HT1080 (cell line): ENCODE measurements at regions not wholly inside any gene's neighbourhood (a gene's known extent, or its start where the extent isn't known, plus 50 kb on each side); places are given as distances from the start of the nearest gene placed in this dataset.
A peak's percentile ranks its signal among the peaks of the same experiment; 100 is the strongest.

Source experiments
- DNase-seq: peaks from one replicate; pipeline ENCODE4 v3.0.0-alpha.2; 2015; ENCODE audit warnings: low read depth

DNA sequence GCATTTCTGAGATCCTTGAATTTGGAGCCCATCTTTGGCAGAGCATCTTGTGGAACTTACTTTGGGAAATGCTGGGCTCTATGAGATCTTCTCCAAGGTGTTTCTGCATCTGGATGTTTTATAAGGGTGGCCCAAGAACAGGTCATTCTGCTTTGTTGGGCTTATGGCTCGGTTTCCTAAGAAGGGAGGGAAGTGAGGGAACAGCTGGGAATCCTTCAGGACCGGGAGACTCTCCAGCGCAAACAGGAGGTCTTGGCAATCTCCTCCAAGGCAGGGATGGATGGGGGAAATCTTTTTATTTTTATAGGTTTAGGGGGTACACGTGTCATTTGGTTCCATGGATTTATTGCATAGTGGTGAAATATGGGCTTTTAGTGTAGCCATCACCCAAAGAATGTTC is 54.7 kb downstream of the IRX3 start:
- no peak for DNase-seq

DNA sequence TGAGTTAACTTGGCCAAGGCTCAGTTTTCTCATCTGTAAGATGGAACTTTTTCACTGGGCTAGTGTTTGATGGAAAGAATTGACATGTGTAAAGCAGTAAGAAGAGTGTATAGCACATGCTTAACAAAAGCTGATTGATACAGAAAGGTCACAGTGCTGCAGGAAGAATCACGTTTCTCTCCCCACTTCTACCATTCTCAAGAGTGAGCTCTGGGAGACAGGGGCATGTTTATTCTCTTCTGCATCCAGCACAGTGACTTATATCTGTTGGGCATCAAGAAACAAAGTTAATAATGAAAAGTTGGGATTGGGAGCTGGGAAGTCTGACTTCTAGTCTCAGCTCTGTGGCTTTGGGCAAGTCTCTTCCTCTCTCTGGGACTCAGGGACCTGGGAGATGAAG is 55.3 kb downstream of the IRX3 start:
- no peak for DNase-seq

DNA sequence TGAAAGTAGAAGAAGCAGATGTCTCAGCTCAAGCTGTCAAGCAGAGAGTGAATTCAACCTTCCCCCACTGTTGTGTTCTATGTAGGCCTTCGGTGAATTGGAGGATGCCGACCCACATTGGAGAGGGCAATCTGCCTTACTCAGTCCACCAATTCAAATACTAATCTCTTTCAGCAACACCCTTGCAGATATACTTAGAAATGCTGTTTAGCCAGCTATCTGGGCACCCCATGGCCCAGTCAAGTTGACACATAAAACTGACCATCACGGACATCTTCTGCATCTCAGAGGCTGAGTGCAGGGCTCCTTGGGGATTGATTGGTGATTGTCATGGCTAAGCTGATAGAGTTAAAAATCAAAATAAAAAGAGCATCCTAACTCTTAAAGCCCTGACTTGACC is 58.3 kb downstream of the IRX3 start:
- DNase-seq: no peak

DNA sequence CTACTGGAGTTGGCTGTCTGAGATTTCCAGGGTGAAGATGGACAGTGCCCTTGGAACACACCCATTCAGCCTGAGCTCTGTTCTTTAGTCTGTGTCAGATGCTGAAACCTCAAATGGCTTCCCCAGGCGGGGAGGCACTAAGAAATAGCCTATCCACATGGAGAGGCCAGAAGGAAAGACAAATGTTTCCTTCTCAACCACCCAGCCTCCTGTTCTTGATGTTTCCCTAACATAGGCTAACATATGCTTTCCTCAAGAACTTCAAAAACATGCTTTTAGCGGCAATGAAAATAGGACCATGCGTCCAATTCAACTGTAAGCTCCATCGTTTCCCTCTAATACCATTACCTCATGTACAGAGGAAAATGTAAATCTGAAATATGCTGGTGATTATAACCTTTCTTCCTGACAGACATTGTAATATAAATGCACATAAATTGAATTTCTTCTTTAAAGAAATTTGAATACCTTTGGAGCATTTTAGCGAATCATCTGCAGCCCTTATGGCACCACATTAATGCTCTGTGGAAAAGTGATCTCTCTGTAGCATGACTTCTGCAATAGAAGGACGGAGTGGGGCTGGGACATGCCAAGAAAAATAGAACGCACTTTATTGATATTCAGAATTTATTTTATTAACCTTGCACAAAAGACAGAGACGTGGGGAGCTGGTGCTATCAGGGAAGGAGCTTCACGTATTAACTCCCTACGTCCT is 60.1 kb downstream of the IRX3 start:
- no peak for DNase-seq

DNA sequence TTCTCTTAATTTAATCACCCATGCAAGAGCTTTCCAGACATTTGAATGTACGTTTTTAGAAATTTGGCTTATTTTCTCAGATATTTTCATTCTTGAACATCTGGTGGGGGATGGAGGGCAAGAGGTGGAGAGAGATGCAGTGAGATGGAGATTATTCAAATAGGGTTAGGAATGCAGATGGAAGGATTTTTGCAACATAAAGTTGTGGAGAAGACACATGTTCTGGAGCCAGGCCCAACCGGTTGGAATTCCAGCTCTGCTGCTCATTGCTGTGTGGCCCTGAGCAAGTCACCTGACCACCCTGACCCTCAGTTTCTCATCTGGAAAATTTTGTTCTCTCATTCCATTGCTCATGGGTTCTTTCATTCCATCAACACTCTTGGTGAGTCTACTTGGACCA is 66.9 kb downstream of the IRX3 start:
- no peak for DNase-seq

DNA sequence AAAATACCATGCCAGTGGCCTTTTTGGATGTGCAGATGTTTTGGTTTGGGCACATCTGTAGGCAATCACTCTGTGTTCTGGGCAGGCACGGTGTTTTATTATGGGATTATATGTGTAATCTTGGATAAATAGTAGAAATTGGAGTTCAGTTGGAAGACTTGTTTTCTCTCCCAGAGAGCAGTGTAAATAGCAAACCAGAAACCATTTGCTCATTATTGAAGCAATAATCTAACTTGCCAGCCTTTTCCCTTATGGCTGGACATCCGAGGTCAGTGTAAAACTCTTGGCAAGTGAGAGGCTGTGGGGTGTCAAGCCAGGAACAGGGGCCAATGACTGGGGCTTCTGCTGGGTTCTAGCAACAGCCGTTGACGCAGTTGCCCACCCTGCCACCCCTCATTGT is 69.9 kb downstream of the IRX3 start:
- no peak for DNase-seq

DNA sequence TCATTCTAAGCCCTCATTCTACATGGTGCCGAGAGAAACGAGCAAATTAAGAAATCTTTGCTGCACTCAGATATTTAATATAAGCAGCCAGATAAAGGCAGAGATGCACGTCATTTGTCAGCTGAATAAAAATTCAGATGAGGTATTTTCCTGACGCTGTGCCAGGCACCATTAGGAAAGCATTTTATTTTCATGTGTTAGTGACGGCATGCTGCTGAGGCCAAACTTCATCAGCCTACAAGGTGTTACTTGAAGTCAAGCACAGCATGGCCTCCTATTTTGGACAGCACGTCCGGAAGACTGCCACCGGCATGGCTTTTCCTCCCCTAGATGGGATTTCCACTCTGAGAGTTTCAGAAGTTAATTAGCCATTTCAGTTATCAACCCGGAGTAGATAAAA is 70.3 kb downstream of the IRX3 start:
- no peak for DNase-seq

DNA sequence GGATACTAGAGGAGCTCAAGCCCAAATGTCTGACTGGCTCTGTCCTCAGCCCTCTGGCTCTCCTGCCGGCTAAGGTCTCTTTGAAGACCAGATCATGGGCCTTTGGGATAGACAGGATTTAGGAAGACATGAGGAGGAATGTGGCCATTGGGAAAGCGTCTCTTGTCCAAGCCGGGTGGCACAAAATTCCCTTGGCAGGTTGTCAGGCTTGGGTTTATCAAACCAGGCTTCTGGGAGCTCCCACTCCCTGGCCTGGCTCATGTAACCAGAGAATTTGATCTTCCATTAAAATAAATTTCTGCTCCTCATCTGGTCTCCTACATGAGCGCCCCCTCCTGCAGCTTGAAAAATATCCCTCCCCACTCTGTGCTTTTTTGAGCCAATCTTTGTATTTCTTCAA is 71.1 kb downstream of the IRX3 start:
- no peak for DNase-seq

DNA sequence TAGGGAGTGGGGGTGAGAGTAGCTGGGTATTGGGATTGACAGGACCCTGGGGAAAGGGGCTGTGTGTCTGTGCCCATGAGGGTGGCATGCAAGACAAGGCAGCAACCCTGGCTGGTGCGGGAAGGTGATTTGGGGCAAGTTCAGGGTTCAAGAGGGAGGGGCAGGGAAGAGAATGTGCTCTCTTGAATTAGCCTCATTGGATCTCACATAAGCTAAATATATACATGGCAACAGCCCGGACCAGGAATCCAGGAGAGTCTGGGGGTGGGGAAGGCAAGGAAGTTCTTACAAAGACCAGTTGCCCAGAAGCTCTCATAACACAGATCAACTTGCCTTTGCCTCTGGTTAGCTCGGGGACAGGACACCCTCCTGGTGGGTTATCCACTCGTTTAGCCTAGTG is 73.3 kb downstream of the IRX3 start:
- no peak for DNase-seq

DNA sequence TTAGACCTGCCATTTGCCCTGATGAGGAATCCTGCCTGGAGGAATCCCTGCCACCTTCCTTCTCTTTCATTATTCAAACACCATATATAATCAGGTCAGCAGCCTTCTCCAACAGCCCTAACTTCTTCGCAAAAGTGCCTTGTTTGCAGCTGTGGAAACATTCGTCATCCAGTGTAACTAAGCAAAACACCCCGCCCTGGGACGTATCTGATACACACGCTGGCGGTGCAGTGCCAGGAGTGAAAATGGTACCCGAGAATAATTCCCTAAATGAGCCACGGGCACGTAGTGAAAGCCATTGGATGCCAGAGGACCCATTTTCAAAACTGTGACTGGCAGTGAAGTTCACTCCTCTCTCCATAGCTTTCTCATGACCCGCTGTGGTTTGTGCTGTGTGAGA is 73.7 kb downstream of the IRX3 start:
- no peak for DNase-seq

DNA sequence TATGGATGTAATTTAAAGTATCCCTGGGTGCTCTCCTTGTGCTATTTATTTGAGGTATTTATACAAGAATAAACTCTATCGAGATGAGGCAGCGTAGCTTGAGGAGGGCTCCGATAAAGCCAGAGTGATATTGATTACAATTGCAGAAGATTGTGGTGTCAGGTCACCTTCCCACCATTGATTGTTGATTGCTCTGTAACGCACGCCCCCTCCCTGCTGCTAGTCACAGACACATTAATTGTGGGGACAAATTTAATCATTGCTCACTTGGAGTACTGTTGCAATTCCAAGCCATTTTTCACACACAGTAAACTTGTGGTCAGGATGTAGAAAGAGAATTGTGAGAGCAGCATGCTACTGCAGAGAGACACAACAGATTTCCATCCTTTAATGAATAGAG is 75.4 kb downstream of the IRX3 start:
- DNase-seq: no peak

DNA sequence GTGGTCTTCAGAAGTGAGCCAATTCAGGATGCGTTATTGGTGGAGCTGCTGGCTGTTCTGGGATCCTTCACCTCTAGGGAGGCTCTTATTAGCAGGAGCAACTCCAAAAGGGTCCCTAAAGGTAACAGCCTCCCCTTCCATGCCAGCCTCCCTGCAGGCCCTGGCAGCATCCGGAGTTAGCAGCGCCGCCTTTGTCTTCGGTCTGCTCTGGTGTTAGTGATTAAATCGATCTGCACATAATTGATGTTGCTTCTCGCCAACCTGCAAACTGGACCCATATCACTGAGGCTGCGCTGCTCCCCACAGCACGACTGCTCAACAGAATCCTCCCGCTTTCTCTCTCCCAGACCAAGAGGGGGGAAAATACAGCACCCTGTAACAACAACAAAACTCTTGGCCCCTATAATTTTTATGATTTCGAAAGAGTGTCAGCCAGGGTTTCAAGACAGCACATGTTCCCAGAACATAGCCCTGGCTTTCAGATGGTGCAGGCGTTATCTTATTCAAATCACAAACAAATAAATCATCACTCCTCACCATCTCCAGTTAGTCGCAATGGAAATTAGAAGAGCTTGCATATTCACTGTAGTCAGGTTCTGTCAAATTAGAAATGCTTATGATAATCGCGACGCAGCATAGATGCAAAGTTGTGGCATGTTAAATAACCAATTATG is 76.0 kb downstream of the IRX3 start:
- no peak for DNase-seq

DNA sequence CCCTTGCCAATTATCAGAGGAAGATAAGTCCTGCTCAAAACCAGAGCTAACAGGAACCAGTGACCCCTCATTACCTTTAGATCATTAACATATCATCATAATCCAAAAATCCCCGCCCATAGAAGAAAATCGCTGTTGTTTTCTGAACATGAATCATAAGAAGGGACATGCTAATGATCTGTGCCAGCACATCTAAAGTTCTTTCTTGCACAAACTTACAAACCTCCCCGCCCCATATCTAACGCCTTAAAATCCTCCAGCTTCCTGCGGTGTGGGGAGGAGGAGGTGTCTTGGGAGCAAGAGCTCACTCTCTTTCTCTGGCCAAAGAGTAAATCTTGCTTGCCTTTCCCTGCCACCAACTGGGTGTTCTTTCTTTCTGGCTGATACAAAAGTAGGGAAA is 78.3 kb downstream of the IRX3 start:
- no peak for DNase-seq

DNA sequence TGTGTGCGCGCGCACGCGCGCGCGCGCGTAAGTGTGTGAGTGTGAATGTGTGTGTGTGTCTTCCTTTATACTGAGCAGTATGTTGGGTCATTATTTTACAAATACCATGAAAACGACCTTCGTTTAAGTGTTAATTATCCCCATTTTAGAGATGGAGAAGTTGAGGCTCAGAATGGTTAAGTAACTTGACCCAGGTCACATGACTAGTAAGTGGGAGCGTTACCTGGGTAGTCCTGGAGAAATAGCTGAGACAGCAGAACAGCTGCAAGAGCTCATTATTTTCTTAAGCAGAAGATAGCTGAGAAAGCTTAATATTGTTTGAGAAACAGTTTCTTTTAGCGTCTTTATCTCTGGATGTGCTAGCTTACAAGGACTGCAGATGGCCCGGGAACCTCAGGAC is 78.8 kb downstream of the IRX3 start:
- no peak for DNase-seq

DNA sequence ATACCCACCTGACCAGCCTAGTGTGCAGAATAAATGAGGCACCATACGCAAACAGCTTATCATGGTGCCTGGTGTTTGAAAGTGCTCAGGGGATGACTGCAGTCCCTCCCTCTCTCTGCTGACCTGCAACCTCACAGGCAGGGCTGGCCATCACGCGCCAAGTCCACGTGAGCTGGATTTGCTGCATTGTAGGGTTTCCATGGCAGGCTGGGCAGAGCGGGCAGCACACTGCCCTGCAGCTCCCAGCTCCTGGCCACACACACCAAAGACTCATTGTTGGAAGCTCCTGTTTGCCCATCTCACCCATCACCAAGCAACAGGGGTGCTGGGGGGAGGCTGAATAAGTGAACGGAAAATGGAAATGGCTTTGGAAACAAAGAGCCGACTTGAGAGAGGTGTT is 81.8 kb downstream of the IRX3 start:
- DNase-seq: peak; percentile 5

DNA sequence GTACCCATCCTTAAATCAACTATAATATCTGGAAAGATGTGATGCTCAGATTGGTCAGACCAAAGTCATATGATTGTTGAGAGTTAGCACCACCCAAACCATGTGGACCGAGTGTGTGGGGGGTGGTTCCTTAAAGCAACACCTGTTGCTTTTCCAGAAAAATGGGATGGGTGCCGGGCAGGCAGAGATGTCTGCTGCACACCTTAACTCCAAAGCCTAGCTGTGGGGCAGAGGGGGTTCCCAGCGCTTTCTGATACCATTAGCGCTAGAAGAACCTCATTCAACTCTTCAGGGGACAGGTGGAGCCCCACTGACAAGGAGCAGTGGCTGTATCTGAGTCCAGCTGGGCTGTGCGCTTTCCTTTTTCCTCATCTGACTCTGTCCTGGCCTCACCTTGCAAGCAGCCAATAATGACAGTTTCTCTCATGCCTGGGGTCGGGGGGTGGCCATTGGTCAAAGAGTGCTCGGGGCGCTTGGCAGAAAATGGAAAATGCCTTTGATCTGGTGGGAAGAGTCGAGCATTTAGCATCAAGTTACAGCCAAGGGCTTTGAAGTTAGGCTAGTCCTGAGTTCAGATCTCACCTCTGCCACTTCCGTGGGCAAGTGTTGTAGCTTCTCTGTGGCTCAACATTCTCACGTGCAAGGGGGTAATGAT is 82.6 kb downstream of the IRX3 start:
- DNase-seq: no peak

DNA sequence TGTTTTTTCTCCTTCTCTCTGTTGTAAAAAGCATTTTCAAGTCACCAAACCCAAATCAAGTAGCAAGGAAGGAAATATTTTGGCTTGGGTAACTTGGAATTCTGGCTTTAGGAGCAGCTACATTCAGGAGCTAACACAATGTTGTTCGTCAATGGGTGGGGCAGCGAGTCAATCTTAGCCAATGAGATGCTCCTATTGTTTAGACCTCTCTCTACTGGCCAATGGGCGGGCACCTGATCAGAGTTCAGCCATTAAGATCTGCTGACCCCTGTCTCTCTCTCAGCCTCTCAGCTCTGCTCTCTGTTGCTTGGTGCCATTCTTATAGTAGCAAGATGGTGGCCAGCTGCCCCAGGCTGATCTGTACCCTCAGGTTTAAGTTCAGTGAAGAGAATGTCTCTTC is 83.2 kb downstream of the IRX3 start:
- no peak for DNase-seq
